ENCODE measurements at regions not wholly inside any gene's neighbourhood (a gene's known extent, or its start where the extent isn't known, plus 50 kb on each side); places are given as distances from the start of the nearest gene placed in this dataset.

GRCh38 chr3:159843840-159844730 is 144.6 kb upstream of the IL12A start:
- Histone ChIP-seq H3K27ac (no peak overlapping the region), H3K4me1 (no peaks in the 10 kb centered on the region), H3K27me3 (ENCODE audit: control insufficient read depth, insufficient read depth, low read length) (no peaks in the 10 kb centered on the region), H3K9ac (no peak overlapping the region), H3K4me3 (ENCODE audit: low read depth, low read length) (no peak overlapping the region), H3K4me2 (ENCODE audit: low read length) (no peak overlapping the region), H3K36me3 (ENCODE audit: control insufficient read depth, insufficient read depth, low read length) (no peaks in the 10 kb centered on the region), H3K79me2 (no peaks in the 10 kb centered on the region), H2AFZ (no peak overlapping the region), H3K9me3 (ENCODE audit: control insufficient read depth, low read length) (no peaks in the 10 kb centered on the region)
- TF ChIP-seq CTCF (IDR thresholded peaks at IDR 0.05): no peak

GRCh38 chr3:159844801-159845261 is 143.8 kb upstream of the IL12A start:
- no peaks in the 10 kb centered on the region for H3K36me3 ChIP-seq (ENCODE audit: control insufficient read depth, insufficient read depth, low read length)
- H3K9me3 ChIP-seq (ENCODE audit: control insufficient read depth, low read length): no peaks in the 10 kb centered on the region
- TF ChIP-seq CTCF (IDR thresholded peaks at IDR 0.05): no peak
- H3K4me3 ChIP-seq (ENCODE audit: low read depth, low read length): no peak overlapping the region
- no peaks in the 10 kb centered on the region for H3K79me2 ChIP-seq
- H2AFZ ChIP-seq: no peak overlapping the region
- H3K27me3 ChIP-seq (ENCODE audit: control insufficient read depth, insufficient read depth, low read length): no peaks in the 10 kb centered on the region
- no peak overlapping the region for H3K9ac ChIP-seq
- no peak overlapping the region for H3K27ac ChIP-seq
- no peaks in the 10 kb centered on the region for H3K4me1 ChIP-seq
- H3K4me2 ChIP-seq (ENCODE audit: low read length): no peak overlapping the region

GRCh38 chr3:159845737-159846136 is 142.9 kb upstream of the IL12A start:
- Histone ChIP-seq H3K27me3 (ENCODE audit: control insufficient read depth, insufficient read depth, low read length) (no peaks in the 10 kb centered on the region), H3K9ac (no peak overlapping the region), H3K4me2 (ENCODE audit: low read length) (no peak overlapping the region), H3K9me3 (ENCODE audit: control insufficient read depth, low read length) (no peaks in the 10 kb centered on the region), H2AFZ (no peak overlapping the region), H3K36me3 (ENCODE audit: control insufficient read depth, insufficient read depth, low read length) (no peaks in the 10 kb centered on the region), H3K4me3 (ENCODE audit: low read depth, low read length) (no peak overlapping the region), H3K79me2 (no peaks in the 10 kb centered on the region), H3K27ac (no peak overlapping the region), H3K4me1 (no peaks in the 10 kb centered on the region)
- no peak for TF ChIP-seq CTCF (IDR thresholded peaks at IDR 0.05)

- Histone ChIP-seq H3K27ac (no peak overlapping the region), H3K27me3 (ENCODE audit: control insufficient read depth, insufficient read depth, low read length) (no peaks in the 10 kb centered on the region), H3K79me2 (no peaks in the 10 kb centered on the region), H3K36me3 (ENCODE audit: control insufficient read depth, insufficient read depth, low read length) (no peaks in the 10 kb centered on the region), H3K4me1 (no peaks in the 10 kb centered on the region), H3K9ac (no peak overlapping the region), H3K4me3 (ENCODE audit: low read depth, low read length) (no peak overlapping the region), H3K4me2 (ENCODE audit: low read length) (no peak overlapping the region), H2AFZ (no peak overlapping the region), H3K9me3 (ENCODE audit: control insufficient read depth, low read length) (no peaks in the 10 kb centered on the region)
- no peak for TF ChIP-seq CTCF (IDR thresholded peaks at IDR 0.05)
Measured at GRCh38 chr3:159846255-159846654, 142.4 kb upstream of the IL12A start.

All from parathyroid adenoma (tissue), 2 donors.